HG03439 (cell line): ENCODE measurements at regions not wholly inside any gene's neighbourhood (a gene's known extent, or its start where the extent isn't known, plus 50 kb on each side); places are given as distances from the start of the nearest gene placed in this dataset.

Experiments
- ATAC-seq: cut with Tn5 transposase; IDR thresholded peaks from one replicate; pipeline ENCODE4 v1.9.1; 2021; ENCODE audit warnings: mild to moderate bottlenecking, moderate library complexity; ENCODE audit not compliant: unreplicated experiment

DNA sequence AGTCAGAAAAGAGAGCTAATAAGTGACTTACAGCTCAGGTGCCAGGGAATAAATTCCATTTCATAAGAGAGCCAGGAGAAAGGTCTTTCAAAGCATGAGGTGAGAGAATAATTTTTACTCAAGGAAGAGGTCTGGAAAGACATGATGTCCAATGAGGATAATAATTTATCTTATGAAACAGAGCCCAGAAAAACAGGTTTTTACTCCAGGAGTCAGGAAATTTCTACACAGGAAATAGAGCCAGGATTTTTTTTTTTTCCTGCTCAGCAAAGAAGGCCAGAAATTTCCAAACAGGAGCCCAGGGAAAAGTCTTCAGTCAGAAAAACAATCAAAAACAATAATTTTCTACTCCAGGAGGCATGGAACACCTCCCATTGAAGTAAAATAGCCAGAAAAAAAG, 1185.7 kb upstream of the TSPY4 start:
- ATAC-seq = no peak

DNA sequence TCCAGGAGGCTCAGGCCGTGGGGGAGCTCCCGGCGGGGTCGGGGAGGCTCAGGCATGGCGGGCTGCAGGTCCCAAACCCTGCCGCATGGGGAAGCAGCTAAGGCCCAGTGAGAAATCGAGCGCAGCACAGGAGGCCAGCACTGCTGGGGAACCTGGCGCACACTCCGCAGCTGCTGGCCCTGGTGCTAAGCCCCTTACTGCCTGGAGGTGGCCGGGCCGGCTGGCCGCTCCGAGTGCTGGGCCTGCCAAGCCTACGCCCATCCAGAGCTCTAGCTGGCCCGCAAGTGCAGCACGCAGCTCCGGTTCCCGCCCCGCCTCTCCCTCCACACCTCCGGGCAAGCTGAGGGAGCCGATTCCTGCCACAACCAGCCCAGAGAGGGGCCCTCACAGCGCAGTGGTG, 1208.7 kb upstream of the TSPY4 start:
- no peak for ATAC-seq

DNA sequence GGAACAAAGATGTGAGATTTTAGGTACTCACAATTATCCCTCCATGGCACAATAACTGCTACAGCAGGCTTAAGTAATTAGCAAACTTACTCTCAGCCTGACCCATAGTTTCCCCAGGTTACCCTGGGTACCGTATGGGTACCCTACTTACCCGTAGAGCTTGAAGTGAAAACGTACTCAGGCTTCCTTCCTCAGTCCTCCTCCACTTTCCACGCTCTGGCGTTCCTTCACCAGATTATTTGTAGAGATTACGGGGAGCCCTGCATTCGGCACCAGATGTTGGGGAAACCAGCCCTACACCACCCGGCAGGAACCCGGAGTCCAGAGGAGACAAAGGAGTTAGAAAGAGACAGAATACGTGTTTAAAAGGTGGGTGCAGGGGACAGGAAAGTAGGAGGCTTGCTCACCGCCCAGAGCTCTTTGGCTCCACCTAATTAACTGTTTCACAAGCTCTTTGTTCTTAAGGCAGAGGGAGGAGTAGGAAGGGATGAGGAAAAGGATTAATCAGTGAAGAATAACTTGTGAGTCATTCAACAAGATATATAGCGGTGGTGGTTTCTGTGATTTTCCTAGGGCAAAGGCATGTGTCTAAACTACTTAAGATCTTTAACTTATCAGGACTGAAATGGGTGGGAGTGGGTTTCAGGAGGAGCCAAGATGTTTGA, 1211.2 kb upstream of the TSPY4 start:
- no peak for ATAC-seq

DNA sequence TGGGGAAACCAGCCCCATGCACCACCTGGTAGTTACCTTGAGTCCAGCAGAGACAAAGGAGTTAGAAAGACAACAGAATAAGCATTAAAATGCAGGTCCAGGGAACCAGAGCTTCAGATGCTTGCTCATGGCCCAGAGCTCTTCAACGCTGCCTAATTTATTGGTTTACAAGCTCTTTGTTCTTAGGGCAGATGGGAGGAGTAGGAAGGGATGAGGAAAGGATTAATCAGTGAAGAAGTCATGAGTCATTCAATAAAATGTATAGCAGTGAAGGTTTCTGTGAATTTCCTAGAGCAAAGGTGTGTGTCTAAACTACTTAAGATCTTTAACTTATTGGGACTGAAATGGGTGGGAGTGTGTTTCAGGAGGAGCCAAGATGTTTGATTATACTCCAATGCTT, 1210.3 kb upstream of the AMELY start:
- ATAC-seq = no peak

- no peak for ATAC-seq
Measured at GRCh38 chrY:8094429-8094828, 1182.9 kb upstream of the AMELY start.

DNA sequence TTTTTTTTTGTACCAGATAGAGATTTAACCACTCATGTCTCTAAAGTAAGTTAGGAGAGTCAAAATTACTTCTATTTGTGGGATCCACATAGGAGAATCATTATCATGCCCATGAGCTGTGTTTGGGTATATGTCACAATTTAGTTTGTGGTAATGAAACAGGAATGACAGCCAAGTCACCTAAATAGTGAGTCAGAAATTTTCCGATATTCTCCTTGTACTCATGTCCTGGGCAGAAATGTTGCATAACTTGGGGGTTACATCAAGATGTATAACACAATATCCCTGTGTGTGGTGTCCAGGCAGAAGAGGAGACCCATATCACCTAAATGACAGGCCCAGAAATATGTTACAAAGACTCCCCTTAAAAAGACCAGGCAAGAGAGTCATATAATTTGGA, 1181.4 kb upstream of the AMELY start:
- ATAC-seq = no peak

- ATAC-seq = no peak
Measured at GRCh38 chrY:8085925-8086324, 1174.4 kb upstream of the AMELY start.

DNA sequence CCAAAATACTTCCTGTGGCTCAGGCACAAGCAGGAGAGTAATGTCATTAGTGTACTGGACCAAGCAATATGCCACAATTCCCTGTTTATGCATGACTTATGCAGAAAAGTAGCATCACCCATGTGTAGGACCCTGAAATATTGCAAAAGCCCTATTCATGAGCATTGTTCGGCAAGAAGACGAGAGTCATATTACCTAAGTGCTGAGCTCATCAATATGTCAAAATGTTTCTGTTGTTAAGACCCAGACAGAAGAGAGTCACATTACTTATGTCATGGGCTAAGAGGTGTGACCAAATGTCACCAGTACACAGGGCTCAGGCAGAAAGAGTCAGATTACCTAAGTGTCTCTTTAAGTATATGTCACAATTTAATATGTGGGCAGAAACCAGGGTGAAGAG, 1172.6 kb upstream of the AMELY start:
- no peak for ATAC-seq

GRCh38 chrY:8081151-8081550, 1169.6 kb upstream of the AMELY start:
- ATAC-seq = no peak

- no peak for ATAC-seq
Measured at GRCh38 chrY:8065220-8065619, 1153.7 kb upstream of the AMELY start.

- no peak for ATAC-seq
Measured at GRCh38 chrY:8064500-8064899, 1152.9 kb upstream of the AMELY start.

DNA sequence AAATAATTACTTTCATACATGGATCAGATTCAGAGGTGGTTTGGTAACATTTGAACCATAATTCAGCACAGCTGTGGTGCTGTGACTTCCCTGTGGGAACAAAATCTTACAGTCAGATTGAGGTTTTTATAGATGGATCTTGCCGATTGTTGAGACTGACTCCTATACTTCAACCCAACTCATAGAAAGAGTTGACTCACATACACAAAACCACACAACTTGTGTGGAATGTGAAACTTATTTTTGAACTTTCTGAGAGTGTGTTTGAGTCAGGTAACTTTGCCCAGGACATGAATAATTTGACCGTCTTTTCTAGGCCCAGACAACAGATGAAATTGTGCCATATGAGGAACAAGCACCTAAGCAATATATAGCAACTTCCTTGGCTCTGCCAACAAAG, 1152.4 kb upstream of the AMELY start:
- no peak for ATAC-seq

DNA sequence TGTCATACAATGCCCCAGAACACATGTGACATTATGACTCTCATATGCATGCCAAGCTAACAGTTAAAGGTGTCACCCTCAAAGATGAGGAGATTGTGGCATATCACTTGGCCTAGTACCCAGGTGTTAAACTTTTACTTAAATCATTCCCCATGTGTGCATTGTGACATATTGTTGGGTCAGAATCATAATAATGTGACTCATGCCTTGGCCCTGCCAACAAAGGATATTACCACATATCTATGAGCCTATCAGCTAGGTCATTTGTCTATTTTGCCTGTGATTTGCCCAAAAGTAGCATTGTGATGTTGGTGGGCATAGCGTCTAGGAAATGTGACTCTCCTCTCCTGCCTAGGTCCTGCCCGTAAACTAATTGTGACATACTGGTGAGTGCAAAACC, 1147.1 kb upstream of the AMELY start:
- ATAC-seq = no peak

GRCh38 chrY:8051340-8051739, 1139.8 kb upstream of the AMELY start:
- ATAC-seq = no peak

GRCh38 chrY:8041238-8041637, 1129.7 kb upstream of the AMELY start:
- no peak for ATAC-seq

GRCh38 chrY:8036563-8036962, 1125.0 kb upstream of the AMELY start:
- ATAC-seq = no peak

DNA sequence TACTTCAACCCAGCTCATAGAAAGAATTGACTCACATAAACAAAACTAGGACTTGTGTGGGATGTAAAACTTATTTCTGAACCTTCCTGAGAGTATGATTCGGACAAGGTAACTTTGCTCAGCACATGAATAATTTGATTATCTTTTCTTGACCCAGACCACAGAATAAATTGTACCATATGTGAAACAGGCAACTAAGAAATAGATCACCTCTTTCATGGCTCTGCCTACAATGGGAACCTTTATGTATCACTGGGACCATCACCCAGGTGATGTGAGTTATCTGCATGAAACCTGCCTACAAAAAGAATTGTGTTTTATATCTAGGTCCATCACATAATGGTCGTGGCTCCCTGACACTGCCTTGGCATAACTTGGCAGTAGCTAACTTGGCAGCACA, 1124.1 kb upstream of the AMELY start:
- ATAC-seq = no peak

GRCh38 chrY:8034673-8035072, 1123.1 kb upstream of the AMELY start:
- no peak for ATAC-seq

DNA sequence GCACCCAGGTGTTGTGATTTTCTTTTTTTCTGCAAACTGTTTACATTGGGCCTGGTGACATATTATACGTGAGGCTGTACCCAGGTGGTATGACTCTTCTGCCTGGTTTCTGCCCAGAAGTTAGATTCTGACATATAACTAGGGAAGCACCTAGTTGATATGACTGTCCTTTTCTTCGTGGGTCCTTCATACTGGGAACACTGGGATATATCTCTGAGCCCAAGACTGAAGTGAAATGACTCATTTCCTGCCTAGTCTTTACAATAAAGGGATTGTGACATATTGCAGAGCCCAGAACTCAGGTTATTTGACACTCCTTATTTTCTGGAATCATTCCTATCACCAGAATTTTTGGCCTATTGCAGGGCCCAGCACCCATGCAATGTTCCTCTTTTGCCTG, 1121.6 kb upstream of the AMELY start:
- no peak for ATAC-seq

DNA sequence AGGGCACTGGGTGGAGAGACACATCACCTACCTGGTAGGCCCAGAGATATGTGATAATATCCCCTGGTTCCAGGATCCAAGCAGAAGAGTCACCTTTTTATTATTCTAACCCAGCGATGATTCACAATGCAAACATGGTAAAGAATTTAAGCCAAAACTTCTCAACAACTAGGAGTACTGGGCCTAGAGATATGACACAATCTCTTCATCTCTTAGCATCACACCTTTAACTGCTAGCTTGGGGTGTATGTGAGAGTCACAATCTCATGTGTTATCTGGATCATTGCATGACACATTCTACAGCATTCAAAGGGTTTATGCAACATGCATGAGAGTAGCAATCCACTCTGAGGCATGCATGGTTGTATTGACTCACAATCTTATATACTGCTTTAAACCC, 1109.0 kb upstream of the AMELY start:
- no peak for ATAC-seq

DNA sequence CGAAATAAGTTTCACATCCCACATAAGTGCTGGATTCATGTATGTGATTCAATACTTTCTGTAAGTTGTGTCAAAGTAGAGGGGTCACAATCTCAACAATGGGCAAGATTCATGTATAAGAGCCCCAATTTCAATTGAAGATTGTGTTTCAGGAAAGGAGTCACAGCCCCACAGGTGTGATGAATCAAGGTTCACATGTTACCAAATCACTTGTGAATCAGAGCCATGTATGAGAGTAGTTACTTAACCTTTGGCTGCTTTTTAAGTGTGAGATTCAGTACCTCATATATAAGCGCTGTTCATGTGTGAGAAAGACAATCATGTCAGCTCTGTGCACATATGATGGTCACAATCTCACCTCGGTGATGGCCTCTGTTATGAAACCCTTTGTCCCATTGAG, 1100.0 kb upstream of the AMELY start:
- no peak for ATAC-seq

GRCh38 chrY:8004196-8004595, 1092.6 kb upstream of the AMELY start:
- ATAC-seq = no peak

- ATAC-seq = no peak
Measured at GRCh38 chrY:7996726-7997125, 1085.2 kb upstream of the AMELY start.
